Sigmoid colon (tissue), 6 donors: ENCODE measurements at regions not wholly inside any gene's neighbourhood (a gene's known extent, or its start where the extent isn't known, plus 50 kb on each side); places are given as distances from the start of the nearest gene placed in this dataset.

ENCODE experiments used
- DNase-seq: peaks from one replicate; pipeline ENCODE4 v3.0.0-alpha.2; 2019
- H3K27ac ChIP-seq, 4 donors: fragments of 200-600 bp; sonication (generic); one replicate each; pipeline ENCODE4 v1.5.1; 2016 to 2019; ENCODE audit warnings: mild to moderate bottlenecking in 1 of 4
- H3K27me3 ChIP-seq, 3 donors: fragments of 200-600 bp; sonication (generic); one replicate each; pipeline ENCODE4 v1.5.1; 2019; ENCODE audit warnings: mild to moderate bottlenecking in 1 of 3
- H3K36me3 ChIP-seq, 4 donors: fragments of 200-600 bp; sonication (generic); one replicate each; pipeline ENCODE4 v1.5.1; 2016 to 2019
- H3K4me1 ChIP-seq, 4 donors: fragments of 200-600 bp; sonication (generic); one replicate each; pipeline ENCODE4 v1.5.1; 2017 to 2019
- H3K4me3 ChIP-seq, 4 donors: fragments of 200-600 bp; sonication (generic); one replicate each; pipeline ENCODE4 v1.5.1; 2017 to 2019; ENCODE audit warnings: mild to moderate bottlenecking in 2 of 4, moderate library complexity in 1 of 4
- H3K9me3 ChIP-seq, 4 donors: fragments of 200-600 bp in 3 of 4; sonication (generic) in 3 of 4; one replicate each; pipeline versions ENCODE4 v1.5.1 to v1.6.1; 2013 to 2019
- CTCF ChIP-seq, 4 experiments: fragments of 450-650 bp in 3 of 4; fragments of 200-600 bp in 1 of 4; IDR thresholded peaks; one replicate each; pipeline ENCODE4 v1.5.1; 2016 to 2019; ENCODE audit warnings: antibody characterized with exemption in 4 of 4, mild to moderate bottlenecking in 3 of 4, moderate library complexity in 2 of 4
- EP300 ChIP-seq, 4 donors: sonication (generic); formaldehyde crosslinking; IDR thresholded peaks; one replicate each; pipeline ENCODE4 v1.6.1; 2017; ENCODE audit warnings: antibody characterized with exemption in 4 of 4
- POLR2A ChIP-seq, 2 donors: fragments of 450-650 bp; IDR thresholded peaks; one replicate each; pipeline ENCODE4 v1.6.1; 2016; ENCODE audit warnings: antibody characterized with exemption in 2 of 2, mild to moderate bottlenecking in 2 of 2, moderate library complexity in 2 of 2
- POLR2AphosphoS5 ChIP-seq, 4 donors: sonication (generic); formaldehyde crosslinking; IDR thresholded peaks; one replicate each; pipeline ENCODE4 v1.6.1; 2017; ENCODE audit warnings: antibody characterized with exemption in 4 of 4
- WGBS, 2 donors: extraction: QIAGEN DNeasy Blood & Tissue Kit; methylation state at CpG; one replicate each; pipeline ENCODE4 v1.1.7; 2013; 5-methylcytosine and 5-hydroxymethylcytosine counted together
- intact Hi-C: fragments of 100-400 bp; cut with DNase I; formaldehyde crosslinking; loops from one replicate; pipeline ENCODE4 v1.15.1; 2023
- donor health status: healthy with polysubstance abuse.
- donor health status: healthy.

- intact Hi-C loops = no loop called here
- no peak for DNase-seq
Measured at GRCh38 chr12:114820796-114821195, 136.8 kb upstream of the TBX3 start.

GRCh38 chr12:114817571-114818425 is 133.8 kb upstream of the TBX3 start:
- H3K27me3 ChIP-seq = no peaks in the 10 kb centered on the region
- no peaks in the 10 kb centered on the region for H3K36me3 ChIP-seq
- WGBS, 2 donors = 86 to 88% methylated on average over 28 of the region's 28 CpGs
- DNase-seq = no peak
- no peaks in the 10 kb centered on the region for H3K4me1 ChIP-seq
- TF ChIP-seq POLR2A (IDR thresholded peaks at IDR 0.05) (no peak), CTCF (IDR thresholded peaks at IDR 0.05) (no peak), POLR2AphosphoS5 (IDR thresholded peaks at IDR 0.05) (no peak)
- no peaks in the 10 kb centered on the region for H3K9me3 ChIP-seq
- no peak overlapping the region for H3K27ac ChIP-seq
- intact Hi-C loops = no loop called here
- H3K4me3 ChIP-seq = no peak overlapping the region

More at GRCh38 chr12:114820796-114821195, 136.8 kb upstream of the TBX3 start:
- no peaks in the 10 kb centered on the region for H3K4me1 ChIP-seq
- no peaks in the 10 kb centered on the region for H3K9me3 ChIP-seq
- H3K36me3 ChIP-seq = no peaks in the 10 kb centered on the region
- TF ChIP-seq EP300 (IDR thresholded peaks at IDR 0.05) = no peak
- TF ChIP-seq POLR2A (IDR thresholded peaks at IDR 0.05) = no peak
- no peak for TF ChIP-seq CTCF (IDR thresholded peaks at IDR 0.05)
- no peak for TF ChIP-seq POLR2AphosphoS5 (IDR thresholded peaks at IDR 0.05)
- H3K27ac ChIP-seq = no peak overlapping the region
- no peaks in the 10 kb centered on the region for H3K27me3 ChIP-seq
- WGBS, 2 donors = 11 to 56% methylated on average over 5 of the region's 5 CpGs
- H3K4me3 ChIP-seq = no peak overlapping the region

- WGBS, 2 donors = 91% methylated on average over 10 of the region's 10 CpGs
- DNase-seq = no peak
- Histone ChIP-seq H3K27ac (no peak overlapping the region), H3K36me3 (no peaks in the 10 kb centered on the region), H3K4me3 (no peak overlapping the region), H3K9me3 (no peaks in the 10 kb centered on the region), H3K4me1 (no peaks in the 10 kb centered on the region), H3K27me3 (no peaks in the 10 kb centered on the region)
- intact Hi-C loops = no loop called here
- TF ChIP-seq POLR2A (IDR thresholded peaks at IDR 0.05) (no peak), CTCF (IDR thresholded peaks at IDR 0.05) (no peak), EP300 (IDR thresholded peaks at IDR 0.05) (no peak), POLR2AphosphoS5 (IDR thresholded peaks at IDR 0.05) (no peak)
Measured at GRCh38 chr12:114815026-114815795, 131.2 kb upstream of the TBX3 start.

GRCh38 chr12:114812858-114813761 is 129.1 kb upstream of the TBX3 start:
- Histone ChIP-seq H3K9me3 (no peaks in the 10 kb centered on the region), H3K4me3 (no peak overlapping the region), H3K4me1 (no peaks in the 10 kb centered on the region), H3K27me3 (no peaks in the 10 kb centered on the region), H3K27ac (peak overlapping the region in 2 of 4 donors; percentile 20 to 31), H3K36me3 (no peaks in the 10 kb centered on the region)
- no peak for DNase-seq
- intact Hi-C loops = no loop called here
- 10 to 21% methylated on average over 19 of the region's 19 CpGs for WGBS, 2 donors
- TF ChIP-seq POLR2A (IDR thresholded peaks at IDR 0.05) (no peak), CTCF (IDR thresholded peaks at IDR 0.05) (no peak), POLR2AphosphoS5 (IDR thresholded peaks at IDR 0.05) (no peak), EP300 (IDR thresholded peaks at IDR 0.05) (no peak)
